Tibial nerve (tissue), 3 donors: ENCODE measurements at regions not wholly inside any gene's neighbourhood (a gene's known extent, or its start where the extent isn't known, plus 50 kb on each side); places are given as distances from the start of the nearest gene placed in this dataset.

Experiments used
- POLR2A ChIP-seq, 2 donors: fragments of 450-650 bp; IDR thresholded peaks; one replicate each; pipeline ENCODE4 v1.6.1; 2017; ENCODE audit warnings: antibody characterized with exemption in 2 of 2, mild to moderate bottlenecking in 2 of 2, moderate library complexity in 2 of 2
- TF ChIP-seq, protein P1 (sequence below), 5 experiments: fragments of 200-600 bp in 3 of 5; fragments of 450-650 bp in 2 of 5; sonication (generic) in 3 of 5; IDR thresholded peaks; one replicate each; pipeline ENCODE4 v1.5.1; 2016 to 2019; ENCODE audit warnings: antibody characterized with exemption in 5 of 5, mild to moderate bottlenecking in 3 of 5, moderate library complexity in 2 of 5

DNA sequence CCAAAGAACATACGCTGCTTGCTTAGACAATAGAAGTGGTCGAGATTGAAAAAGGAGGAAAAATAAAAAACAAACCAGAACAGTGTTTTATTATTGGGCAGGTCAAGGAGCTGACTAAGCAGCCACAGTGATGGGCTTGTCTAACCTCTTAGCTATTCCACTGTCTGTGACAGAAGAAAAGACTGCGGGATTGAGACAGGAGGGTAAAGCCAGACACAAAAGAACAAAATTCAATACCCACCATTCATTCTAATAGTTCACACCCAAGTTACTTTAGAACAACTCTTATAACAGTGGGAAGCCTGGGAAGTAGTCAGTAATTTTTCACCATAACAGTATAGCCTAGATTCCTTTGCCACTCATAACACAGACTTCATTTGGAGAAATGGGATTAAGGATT lies 435.4 kb downstream of the MFSD1 start:
- TF ChIP-seq POLR2A (IDR thresholded peaks at IDR 0.05): no peak
- TF ChIP-seq, protein P1, sequence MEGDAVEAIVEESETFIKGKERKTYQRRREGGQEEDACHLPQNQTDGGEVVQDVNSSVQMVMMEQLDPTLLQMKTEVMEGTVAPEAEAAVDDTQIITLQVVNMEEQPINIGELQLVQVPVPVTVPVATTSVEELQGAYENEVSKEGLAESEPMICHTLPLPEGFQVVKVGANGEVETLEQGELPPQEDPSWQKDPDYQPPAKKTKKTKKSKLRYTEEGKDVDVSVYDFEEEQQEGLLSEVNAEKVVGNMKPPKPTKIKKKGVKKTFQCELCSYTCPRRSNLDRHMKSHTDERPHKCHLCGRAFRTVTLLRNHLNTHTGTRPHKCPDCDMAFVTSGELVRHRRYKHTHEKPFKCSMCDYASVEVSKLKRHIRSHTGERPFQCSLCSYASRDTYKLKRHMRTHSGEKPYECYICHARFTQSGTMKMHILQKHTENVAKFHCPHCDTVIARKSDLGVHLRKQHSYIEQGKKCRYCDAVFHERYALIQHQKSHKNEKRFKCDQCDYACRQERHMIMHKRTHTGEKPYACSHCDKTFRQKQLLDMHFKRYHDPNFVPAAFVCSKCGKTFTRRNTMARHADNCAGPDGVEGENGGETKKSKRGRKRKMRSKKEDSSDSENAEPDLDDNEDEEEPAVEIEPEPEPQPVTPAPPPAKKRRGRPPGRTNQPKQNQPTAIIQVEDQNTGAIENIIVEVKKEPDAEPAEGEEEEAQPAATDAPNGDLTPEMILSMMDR (IDR thresholded peaks at IDR 0.05): no peak
